ENCODE measurements at regions not wholly inside any gene's neighbourhood (a gene's known extent, or its start where the extent isn't known, plus 50 kb on each side); places are given as distances from the start of the nearest gene placed in this dataset.

DNA sequence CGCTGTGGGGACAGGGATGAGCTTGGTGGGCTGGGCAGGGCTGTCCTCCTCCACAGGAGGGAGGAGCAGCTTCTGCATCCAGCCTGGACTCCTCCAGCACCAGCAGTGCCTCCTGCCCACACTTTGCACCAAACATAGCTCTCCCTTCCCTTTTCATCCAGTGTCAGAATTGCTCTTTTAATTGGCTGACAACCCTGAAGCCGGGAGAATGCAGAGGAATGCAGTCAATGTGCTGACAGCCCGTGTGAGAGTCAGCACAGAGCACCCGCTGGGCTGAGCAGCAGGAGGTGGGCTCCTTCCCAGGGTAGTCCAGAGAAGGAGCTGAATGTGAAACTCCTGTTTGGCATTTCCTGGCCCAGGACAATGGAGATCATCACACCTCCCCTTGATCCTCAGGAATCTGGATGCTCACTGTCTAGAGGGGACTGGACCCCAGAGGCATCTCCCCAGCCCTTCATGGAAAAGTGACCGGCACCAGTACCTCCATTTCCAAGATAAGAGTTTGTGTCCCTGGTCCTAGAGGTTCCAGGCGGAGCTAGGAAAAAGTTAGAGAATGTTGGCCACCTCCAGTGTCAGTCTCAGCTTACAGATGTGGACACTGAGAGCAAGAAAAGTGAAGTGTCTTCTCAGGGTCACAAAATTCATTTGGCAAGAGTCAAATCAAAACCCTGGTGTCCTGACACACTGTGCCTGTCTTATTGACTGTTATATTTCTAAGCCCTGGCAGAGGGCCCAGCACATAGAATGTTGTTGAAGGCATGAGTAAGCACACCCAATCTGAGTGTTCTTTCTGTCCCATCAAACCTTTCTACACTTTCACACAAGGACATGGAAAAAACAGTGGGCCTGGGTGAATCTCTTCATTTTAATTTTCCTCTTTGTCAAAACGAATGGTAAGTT lies 202.1 kb downstream of the SNX18 start:
- peak in 1 of 2 donors; percentile 8 for DNase-seq (ENCODE audit: low read depth in 2 of 2)

DNA sequence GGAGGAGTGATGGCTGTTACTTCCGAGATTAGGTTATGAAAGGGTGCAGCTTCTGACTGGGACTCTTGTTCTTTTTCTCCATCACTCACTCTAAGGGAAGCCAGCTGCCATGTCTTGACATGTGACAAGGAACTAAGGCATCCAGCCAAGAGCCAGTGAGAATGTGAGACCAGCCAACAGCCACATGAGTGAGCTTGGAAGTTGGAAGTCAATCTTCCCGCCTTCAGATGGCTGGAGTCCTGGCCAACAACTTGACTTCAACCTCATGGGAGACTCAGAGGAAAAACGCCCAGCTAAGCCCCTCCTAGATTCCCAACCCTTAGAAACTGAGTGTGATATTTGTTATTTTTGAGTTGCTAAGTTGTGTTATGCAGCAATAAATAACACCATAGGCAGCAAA lies 201.1 kb downstream of the SNX18 start:
- DNase-seq (ENCODE audit: low read depth in 2 of 2): no peak

DNA sequence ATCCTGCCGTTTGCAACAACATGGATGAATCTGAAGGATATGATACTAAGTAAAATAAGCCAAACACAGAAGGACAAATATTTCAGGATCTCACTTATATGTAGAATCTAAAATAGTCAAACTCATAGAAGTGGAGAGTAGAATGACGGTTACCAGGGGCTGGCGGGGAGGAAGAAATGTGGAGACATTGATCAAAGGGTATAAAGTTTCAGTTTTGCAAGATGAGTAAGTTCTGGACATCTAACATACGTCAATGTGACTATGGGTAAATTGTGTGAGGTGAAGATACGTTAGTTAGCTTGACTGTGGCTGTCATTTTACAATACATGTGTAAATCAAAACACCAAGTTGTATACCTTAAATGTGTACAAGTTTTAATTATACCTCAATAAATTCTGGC lies 200.3 kb downstream of the SNX18 start:
- DNase-seq (ENCODE audit: low read depth in 2 of 2): peak in 1 of 2 donors; percentile 17

DNA sequence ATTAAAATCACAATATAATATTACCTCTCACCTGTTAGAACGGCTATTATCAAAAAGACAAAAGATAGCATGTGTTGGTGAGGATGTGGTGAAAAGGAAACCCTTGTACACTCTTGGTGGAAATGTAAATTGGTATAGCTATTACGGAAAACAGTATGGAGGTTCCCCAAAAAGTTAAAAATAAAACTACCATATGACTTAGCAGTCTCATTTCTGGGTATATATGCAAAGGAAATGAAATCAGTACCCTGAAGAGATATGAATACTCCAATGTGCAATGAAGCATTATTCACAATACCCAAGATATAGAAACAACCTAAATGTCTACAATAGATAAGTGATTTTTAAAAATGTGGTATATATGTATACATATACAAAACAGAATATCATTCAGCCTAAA lies 199.9 kb downstream of the SNX18 start:
- DNase-seq (ENCODE audit: low read depth in 2 of 2): no peak

DNA sequence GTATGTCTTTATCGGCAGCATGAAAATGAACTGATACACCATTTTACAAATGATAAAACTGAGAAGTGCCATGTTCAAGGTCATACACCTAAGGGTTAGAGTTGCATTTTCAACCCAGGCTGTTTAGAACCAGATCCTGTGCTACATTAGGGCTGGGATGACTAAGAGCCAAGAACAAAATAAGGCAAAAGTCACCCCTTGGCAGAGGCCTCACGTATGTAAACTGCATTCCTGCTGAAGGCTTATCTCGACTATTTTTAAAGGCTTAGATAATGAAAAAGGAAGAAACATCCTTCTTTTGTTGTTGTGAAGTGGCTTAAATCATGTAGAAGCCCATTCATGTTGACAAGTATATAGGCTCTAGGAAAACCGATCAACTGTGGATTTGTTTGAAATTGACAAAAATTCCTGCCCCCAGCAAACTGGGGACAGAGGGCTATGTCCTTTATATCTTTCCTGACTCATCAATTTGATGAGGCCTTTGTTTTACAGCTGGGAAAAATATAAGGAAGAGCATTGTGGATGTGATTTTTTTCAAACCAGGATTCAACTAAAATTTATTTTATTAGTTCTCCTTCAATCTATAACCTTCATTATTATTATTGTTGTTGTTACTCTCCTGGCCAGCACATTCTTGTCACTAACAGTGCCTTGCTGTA lies 196.5 kb downstream of the SNX18 start:
- DNase-seq (ENCODE audit: low read depth in 2 of 2): no peak

DNA sequence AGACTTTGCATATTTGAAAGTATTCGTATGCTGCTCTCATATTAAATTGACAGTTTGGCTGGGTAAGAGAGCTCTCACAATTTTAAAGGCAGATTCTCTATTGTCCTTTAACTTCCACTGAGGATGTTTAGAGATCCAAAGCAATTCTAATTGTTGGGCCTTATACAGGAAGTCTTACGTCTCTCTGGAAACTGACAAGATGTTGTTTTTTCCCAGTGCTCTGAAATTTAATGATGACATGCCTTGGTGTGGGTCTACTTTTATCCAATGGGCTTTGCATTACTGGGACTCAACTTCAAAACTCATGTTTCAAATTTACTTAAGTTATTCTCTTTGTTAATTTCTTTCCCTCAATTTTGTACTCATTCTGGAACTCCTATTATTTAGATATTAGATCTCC lies 191.5 kb downstream of the SNX18 start:
- no peak for DNase-seq (ENCODE audit: low read depth in 2 of 2)

DNA sequence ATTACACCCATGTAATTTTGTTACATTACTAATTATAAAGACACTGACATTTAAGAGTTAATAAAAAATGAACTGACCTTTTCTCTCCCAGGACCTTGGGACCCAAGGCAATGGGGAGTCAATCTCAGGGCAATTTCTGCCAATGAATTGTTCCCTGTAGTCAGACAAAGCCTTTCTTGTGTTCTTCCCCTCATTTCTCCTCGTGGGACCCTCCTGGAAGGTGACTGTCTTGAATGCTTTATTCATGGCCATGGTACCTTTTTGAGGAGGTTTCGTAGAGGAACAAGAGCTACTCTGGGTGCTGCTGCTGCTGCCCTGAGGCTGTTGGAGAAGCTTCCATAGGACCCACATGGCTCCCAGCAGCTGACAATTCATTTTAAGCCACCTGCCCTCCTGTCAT lies 190.3 kb downstream of the SNX18 start:
- DNase-seq (ENCODE audit: low read depth in 2 of 2): no peak

DNA sequence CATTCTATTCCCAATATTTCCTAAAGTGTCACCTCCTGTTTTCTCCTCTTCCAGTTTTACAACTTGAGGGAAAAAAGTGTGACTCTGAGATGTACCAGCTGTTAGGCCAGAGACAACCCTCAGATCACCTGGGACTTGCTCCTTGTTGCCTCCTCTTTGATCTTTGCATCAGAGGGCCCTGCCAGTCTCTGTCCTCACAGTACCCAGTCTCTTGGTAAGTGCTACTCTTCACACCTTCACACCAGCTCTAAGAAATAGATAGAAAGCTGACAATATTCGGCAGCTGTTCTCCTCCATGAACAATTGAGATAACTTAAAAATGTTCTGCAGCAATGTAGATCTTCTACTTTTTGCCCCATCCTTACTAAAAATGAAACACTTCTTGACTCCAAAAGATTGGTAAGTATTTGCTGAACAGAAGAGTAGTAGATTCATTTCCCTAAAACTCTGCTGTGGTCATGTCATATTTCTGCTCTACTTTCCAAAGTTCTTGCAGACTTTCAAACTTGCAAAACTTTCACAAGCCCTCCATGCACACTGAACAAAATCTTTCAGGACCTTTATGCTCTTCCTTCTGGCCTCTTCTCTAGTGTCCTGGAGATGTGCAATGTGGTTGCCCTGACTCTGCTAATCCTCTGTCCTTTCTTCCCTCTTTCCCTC lies 188.6 kb downstream of the SNX18 start:
- DNase-seq (ENCODE audit: low read depth in 2 of 2): no peak

DNA sequence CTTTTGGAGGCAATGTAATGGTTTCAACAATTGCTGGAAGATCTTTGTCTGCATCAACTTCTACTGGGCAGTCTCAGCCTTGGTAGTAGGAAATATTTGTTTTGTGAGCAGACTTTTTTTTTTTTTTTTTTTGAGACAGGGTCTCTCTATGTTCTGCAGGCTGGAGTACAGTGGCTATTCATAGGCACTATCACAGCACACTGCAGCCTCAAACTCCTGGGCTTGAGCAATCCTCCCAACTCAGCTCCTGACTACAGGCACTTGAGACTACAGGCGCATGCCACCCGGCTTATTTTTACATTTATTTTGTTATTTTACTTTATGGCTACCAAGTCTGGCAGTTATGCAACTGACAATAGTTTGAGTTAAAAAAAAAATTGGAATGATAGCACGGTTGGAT lies 187.3 kb downstream of the SNX18 start:
- no peak for DNase-seq (ENCODE audit: low read depth in 2 of 2)

DNA sequence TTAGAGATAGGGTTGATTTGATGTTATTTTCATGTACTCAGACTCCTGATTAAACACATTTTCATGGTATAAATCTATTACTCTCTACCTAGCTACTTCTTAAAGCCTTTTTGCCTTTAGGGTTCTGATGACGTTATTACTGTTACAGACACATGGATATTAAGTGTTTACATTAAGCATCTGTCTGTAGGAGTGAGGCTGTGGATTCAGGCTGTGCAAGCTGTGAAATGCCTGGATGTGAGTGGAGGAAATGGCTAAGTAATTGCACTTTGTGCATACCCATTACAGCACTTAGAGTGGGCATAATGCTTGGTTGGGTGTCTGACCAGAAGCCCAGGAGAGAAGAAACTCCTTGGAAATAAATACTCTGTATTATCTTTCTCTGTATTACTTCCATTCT lies 186.8 kb downstream of the SNX18 start:
- no peak for DNase-seq (ENCODE audit: low read depth in 2 of 2)

DNA sequence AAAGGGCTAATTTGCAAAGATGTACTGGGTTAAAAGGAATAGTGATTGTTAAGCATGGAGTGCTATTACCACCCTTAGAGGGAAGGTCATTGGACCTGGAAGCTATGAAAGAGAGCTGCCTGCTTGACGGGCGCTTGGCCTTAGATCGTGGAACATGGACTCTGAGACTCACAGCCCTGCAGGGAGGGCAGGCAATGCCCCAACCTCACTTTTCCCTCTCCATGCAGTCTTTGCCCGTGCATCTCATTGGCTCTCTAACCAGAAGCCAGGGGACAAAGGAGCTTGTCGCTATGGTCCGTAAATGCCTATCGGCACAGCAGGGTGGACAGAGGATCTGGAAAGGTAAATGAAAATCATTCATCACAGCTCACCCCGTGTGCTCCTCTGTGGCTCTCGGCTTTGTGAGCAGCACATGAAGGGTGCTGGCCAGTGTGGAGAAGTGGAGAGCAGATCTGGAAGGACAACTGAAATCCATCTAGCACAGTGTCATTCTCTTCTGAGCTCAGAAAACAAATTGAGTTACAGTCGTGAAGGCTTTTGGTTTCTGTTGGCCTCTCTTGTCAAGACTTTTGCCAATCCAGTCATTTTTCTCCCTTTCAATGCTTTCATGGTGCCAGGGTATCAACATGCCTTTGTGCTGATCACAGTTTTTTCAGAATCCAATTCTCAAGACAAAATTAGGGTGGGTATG lies 186.2 kb downstream of the SNX18 start:
- no peak for DNase-seq (ENCODE audit: low read depth in 2 of 2)

DNA sequence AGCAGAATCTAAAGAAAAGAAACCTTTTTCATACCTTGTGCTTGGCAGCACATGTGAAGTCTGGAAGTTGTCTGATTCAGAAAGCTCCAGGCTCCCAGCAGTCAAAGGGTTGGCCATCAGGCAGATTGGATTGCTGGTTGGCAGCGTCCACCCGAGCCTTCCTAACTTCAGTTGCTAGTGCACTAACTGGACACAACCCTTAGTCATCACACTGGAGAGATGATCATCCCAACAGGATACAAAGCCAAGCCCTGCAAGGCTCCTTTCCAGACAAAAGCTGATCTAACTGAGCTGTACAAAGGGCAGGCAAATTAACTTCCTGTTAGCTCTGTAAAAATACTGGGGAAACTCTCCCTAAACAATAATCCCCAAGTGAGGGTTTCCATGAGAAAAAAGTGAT lies 185.6 kb downstream of the SNX18 start:
- DNase-seq (ENCODE audit: low read depth in 2 of 2): no peak

DNA sequence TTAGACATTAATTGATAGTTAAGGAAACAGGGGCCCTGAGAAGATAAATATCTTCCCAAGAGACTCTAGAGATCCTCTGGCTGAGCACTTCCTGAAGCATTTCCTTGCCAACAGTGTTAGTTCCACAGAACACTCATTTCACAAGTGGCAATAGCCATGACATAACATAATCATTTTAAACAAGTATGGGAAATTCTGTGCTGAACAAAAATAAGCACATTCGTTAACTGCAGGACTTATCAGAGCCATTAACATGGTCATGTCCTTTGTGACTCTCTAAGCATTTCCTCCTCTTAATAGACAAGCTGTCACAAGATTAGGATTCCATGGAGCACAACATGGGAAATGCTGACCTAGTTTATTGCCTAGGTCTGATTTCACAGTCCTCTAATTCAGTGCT lies 184.9 kb downstream of the SNX18 start:
- DNase-seq (ENCODE audit: low read depth in 2 of 2): no peak

DNA sequence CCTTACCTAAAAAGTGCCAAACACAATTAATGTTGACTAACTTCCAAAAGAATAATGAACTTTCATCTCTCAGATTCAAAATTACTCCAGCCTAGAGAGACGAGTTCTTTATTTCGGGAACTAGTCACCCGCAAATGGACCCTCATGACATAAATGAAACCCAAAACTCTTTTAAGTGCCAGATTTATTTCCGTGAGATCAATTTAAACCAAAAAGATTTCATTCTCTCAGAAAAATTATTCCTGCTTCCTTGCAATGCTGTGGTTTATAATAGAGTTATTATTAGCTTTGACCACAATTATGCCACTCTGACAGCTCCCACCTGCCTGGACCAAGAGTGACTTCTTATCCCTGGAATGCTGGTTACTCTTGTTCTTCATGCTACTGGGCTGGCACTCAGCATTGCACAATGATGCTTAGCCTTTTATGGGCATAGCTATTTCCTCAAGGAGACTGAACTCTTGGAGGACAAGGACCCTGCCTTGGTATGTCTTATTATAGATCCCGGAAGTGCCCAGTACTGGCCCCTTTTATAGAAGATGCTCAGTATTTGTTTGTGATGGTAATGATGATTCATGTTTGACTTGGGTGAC lies 183.5 kb downstream of the SNX18 start:
- DNase-seq (ENCODE audit: low read depth in 2 of 2): no peak

DNA sequence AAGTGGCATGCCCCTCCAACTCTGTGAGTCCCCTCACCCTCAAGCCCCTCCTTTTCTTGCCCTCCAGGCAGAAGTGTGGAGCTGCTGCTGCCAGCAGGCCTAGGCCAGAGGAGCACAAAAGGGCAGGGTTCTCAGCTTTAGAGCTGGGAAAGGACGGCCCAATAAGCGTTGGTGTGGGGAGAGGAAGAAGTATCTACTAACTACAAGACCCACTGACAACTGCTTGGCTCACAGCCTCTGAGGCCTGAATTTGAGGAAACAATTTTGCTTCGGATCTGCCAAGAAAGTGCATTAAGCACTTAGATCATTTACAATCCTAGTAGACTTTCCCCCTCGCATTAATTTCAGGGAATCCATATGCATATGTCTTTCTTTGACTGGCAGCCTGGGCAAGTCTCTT lies 179.4 kb downstream of the SNX18 start:
- DNase-seq (ENCODE audit: low read depth in 2 of 2): no peak

DNA sequence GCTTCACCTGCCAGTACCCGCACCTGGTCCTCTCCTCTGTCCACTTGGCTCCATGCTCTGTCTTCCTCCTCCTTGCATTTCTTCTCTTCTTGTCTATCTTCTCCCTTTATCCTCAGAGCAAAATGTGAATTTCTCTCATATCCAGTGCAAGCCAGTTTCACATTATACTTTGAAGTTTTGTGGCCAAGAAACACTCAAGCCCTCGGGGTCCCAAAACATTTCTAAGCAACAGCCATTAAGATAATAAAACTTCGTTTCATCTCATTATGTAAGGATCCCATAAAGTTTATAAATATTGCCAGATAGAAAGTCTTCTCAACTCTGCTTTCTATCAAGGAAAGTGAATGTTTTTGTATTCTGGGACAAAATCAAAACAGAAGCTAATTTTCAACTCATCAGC lies 178.8 kb downstream of the SNX18 start:
- no peak for DNase-seq (ENCODE audit: low read depth in 2 of 2)

DNA sequence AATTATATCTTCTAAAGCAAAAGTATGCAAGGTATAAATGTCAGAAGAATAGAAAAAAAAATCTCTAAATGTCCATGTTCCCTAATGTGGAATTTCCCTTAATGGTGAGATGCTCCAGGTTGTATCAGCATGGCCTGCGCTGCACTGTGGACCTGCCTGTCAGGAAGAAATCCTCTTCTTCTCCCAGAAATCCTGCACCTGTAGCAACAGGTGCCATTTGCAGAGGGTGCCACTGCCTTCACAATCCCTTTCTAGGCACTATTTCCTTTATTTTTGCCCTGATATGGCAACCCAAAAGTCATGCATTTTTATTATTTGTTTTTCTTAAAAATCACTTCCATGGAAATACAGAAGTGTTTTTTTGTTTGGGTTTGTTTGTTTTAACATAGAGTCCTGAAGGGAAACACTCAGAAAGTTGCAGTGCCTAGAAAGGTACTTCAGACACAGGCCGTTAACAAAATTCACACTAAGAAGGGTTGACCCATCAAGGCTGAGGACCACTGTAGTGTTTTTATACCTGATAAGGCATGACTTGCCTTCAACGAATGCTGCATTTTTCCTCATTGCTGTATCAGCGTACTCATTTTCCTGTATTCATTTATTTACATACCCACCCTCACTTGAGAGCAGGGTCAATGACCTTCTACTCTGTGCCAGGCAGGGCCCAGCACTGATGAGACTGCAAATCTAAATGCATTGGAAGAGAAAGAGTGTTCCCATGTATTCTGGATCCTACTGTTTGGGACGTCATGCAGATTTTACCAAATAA lies 177.8 kb downstream of the SNX18 start:
- DNase-seq (ENCODE audit: low read depth in 2 of 2): no peak

DNA sequence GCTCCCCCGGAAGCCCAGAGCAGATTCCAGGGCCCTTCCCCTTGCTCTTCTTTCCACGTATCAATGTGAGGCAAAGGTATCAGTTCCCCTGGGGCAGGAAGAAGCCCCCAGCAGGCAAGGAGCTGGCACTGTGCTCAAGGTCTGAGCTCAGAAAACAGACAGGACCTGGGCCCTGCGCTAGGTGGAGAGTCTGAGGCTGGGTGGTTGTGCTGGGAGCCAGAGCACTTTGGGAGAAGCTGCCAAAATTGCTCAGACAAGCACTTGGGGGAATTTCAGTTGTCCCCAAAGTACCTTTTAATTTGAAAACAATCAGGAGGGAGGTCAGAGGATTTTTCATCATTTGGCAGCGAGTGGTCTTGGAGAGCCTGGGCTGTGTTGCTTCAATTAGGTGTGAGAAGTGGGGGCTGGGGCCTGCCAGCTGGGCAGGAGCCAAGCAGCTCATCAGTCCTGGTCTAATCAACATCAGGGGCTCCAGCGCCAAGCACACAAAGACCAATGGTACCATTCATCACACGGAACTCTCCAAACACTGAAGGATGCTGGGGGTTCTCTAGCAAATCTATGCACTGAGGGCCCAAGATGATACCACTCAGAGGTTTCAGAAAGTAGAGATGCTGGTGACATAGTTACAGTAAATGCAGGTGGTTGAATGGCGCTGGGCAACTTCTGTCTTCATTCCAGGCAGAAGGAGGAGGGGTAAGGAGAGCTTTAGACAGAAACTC lies 176.5 kb downstream of the SNX18 start:
- DNase-seq (ENCODE audit: low read depth in 2 of 2): no peak

DNA sequence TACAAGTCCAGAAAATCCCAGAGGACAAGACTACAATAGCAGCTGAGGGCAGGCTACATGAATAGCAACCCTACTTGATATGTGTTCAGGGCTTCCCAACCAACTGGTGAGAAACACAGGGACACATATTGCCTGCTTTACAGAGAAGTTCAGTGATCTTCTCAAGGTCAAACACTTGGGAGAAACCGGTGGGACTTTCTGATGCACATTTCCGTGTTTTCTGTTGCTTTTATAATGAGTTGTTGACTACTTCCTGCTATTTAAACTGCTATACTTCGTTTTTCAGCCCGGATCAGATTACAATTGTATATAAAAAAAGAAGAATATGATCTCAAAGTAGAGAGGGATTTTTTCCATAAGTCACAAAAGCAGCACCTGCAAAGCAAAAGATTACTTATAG lies 175.1 kb downstream of the SNX18 start:
- DNase-seq (ENCODE audit: low read depth in 2 of 2): no peak

DNA sequence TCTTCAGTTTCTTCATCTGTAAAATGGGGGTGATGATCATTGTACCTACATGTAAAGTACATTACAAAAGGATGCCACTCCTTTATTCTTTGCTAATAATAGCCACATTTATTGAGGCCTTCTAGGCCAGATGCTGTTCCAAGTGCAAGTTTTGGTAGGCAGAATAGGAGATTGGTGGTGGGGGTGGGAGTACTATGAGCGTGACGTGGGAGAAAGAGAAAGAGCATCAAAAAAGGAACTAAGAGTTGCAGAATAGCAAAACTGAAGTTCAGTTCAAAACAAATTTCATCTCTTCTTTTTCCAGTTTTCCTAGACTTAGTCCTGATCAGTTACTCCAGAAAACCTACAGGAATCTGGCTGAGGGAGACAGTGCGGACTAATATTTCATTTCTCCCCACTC lies 174.1 kb downstream of the SNX18 start:
- no peak for DNase-seq (ENCODE audit: low read depth in 2 of 2)
